Heart left ventricle (tissue), 13 donors: ENCODE measurements at regions not wholly inside any gene's neighbourhood (a gene's known extent, or its start where the extent isn't known, plus 50 kb on each side); places are given as distances from the start of the nearest gene placed in this dataset.
"Not testable (repeated sequence)": the region's sequence is repeated elsewhere in the genome, so short reads cannot be mapped to it uniquely, and the experiment has no call there.

Experiments used
- POLR2A ChIP-seq, 2 donors: fragments of 450-650 bp; IDR thresholded peaks; one replicate each; pipeline ENCODE4 v1.6.1; 2017; ENCODE audit warnings: antibody characterized with exemption in 2 of 2, mild to moderate bottlenecking in 2 of 2, moderate library complexity in 2 of 2
- TF ChIP-seq, protein P1 (sequence below), 12 donors: fragments of 200-600 bp; sonication (generic) in 4 of 12; IDR thresholded peaks; one replicate each; pipeline versions ENCODE4 v1.5.0 to v1.8.0; 2018 to 2022; ENCODE audit warnings: antibody characterized with exemption in 12 of 12, mild to moderate bottlenecking in 5 of 12
- donor health status: ischemic (EF 13 %, LVEDD 7.1; RV severe dilation, severe dysfunction).
- donor health status: DM: no; HTN: yes; CAD: no.
- donor health status: DM: no; HTN: no; CAD: no.
- donor health status: ischemic (EF 25% LVEDD 6.9; RV normal size, moderate dysfunction).
- donor health status: ischemic (EF 25% LVEDD 5.7; RV mildly dilated, moderate dysfunction).
- donor health status: ischemic (EF 35%, LVEDD 5.7; RV mildly dilated, moderate dysfunction).
- donor health status: nonischemic (EF 11% LVEDD 7.7; RV severe dilation, severe dysfunction).
- donor health status: DM: yes; HTN: yes; CAD: no.
- donor health status: PGD.
- donor health status: ischemic (EF 29% LVEDD 5.4; RV normal size, mild dysfunction).
- donor health status: nonischemic (EF 23%, LVEDD 6.1; RV moderate dilation, normal function).

DNA sequence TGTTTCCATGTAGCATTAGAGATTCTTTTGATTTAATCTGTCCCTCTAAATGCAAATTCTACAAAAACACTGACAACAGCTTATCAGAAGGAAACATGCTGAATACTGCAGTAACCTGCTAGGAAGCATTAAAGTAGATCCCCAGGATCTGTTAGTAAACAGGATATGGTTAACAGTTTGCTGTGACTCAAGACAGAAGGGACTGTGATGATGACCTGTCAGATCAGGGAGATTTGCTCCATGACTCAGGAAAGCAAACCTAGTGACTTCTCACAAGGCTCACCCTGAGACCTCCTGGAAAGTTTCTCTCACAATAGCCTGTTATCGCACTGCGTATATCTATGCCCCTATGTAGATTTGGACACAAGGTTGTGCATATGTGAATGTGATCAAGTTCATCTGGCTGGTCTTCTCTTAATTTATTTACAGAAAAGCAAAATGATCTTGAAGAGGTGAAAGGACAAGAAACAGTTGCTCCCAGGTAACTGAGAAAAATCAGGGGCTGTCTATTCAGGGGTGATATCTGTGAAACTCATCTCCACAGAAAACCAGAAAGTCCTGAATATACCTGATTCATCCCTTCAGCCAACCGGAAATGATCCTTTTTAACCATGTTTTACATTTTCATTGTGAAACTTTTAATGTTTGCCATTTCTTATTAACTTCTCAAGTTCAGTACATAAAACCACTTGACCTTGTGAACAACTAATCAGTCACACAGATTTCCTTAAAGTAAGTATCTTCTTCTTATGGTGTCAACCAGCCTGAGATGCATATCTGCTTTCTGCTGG, 333.1 kb upstream of the COX7C start:
- TF ChIP-seq, protein P1, sequence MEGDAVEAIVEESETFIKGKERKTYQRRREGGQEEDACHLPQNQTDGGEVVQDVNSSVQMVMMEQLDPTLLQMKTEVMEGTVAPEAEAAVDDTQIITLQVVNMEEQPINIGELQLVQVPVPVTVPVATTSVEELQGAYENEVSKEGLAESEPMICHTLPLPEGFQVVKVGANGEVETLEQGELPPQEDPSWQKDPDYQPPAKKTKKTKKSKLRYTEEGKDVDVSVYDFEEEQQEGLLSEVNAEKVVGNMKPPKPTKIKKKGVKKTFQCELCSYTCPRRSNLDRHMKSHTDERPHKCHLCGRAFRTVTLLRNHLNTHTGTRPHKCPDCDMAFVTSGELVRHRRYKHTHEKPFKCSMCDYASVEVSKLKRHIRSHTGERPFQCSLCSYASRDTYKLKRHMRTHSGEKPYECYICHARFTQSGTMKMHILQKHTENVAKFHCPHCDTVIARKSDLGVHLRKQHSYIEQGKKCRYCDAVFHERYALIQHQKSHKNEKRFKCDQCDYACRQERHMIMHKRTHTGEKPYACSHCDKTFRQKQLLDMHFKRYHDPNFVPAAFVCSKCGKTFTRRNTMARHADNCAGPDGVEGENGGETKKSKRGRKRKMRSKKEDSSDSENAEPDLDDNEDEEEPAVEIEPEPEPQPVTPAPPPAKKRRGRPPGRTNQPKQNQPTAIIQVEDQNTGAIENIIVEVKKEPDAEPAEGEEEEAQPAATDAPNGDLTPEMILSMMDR (IDR thresholded peaks at IDR 0.05): not testable (repeated sequence)
- not testable (repeated sequence) for TF ChIP-seq POLR2A (IDR thresholded peaks at IDR 0.05)
